ENCODE measurements at regions not wholly inside any gene's neighbourhood (a gene's known extent, or its start where the extent isn't known, plus 50 kb on each side); places are given as distances from the start of the nearest gene placed in this dataset.

DNA sequence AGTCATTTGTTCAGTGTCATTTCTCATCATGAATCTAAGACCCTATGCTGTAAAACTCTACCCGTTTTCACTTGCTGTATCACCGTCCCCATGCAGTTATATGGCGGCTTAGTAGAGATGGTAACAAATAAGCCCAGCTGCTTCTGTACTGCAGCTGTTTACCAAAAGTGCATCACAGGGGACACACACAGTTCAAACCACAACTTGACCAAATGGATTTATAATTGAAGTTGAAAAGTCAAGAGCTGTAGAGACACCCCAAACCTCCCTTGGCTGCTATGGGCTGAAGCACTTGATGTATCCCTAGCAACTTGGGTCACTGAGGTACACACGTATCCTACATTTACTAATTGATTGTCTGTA is 219.0 kb upstream of the FGF13 start:
- no peak for TF ChIP-seq POLR2A (IDR thresholded peaks at IDR 0.05)
- TF ChIP-seq, protein P1, sequence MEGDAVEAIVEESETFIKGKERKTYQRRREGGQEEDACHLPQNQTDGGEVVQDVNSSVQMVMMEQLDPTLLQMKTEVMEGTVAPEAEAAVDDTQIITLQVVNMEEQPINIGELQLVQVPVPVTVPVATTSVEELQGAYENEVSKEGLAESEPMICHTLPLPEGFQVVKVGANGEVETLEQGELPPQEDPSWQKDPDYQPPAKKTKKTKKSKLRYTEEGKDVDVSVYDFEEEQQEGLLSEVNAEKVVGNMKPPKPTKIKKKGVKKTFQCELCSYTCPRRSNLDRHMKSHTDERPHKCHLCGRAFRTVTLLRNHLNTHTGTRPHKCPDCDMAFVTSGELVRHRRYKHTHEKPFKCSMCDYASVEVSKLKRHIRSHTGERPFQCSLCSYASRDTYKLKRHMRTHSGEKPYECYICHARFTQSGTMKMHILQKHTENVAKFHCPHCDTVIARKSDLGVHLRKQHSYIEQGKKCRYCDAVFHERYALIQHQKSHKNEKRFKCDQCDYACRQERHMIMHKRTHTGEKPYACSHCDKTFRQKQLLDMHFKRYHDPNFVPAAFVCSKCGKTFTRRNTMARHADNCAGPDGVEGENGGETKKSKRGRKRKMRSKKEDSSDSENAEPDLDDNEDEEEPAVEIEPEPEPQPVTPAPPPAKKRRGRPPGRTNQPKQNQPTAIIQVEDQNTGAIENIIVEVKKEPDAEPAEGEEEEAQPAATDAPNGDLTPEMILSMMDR (IDR thresholded peaks at IDR 0.05) = no peak

Measured in transverse colon (tissue), 3 donors.